Kidney (tissue), 13 donors: ENCODE measurements at regions not wholly inside any gene's neighbourhood (a gene's known extent, or its start where the extent isn't known, plus 50 kb on each side); places are given as distances from the start of the nearest gene placed in this dataset.

Experiments used
- DNase-seq, 5 donors: peaks; one replicate each; pipeline ENCODE4 v3.0.0-alpha.2; 2013 to 2020
- FAIRE-seq: peaks from 2 replicates; lab custom pipeline; 2012; peaks lifted over from hg19 to GRCh38; lab: Jason Lieb, UNC
- H3K27ac ChIP-seq, 2 donors: one replicate each; pipeline ENCODE4 v1.7.0; 2013; ENCODE audit warnings: low read depth in 2 of 2, low read length in 2 of 2, inconsistent platforms in 1 of 2
- H3K27me3 ChIP-seq: one replicate; pipeline ENCODE4 v1.7.1; 2013; ENCODE audit warnings: low read length, inconsistent platforms; ENCODE audit not compliant: control insufficient read depth, insufficient read depth
- H3K36me3 ChIP-seq, 3 donors: one replicate each; pipeline versions ENCODE4 v1.7.0 to v1.7.1; 2013; ENCODE audit warnings: low read length in 3 of 3, control low read depth in 1 of 3, inconsistent platforms in 1 of 3; ENCODE audit not compliant: insufficient read depth in 3 of 3, control insufficient read depth in 2 of 3
- H3K4me1 ChIP-seq, 3 donors: one replicate each; pipeline versions ENCODE4 v1.7.0 to v1.7.1; 2013; ENCODE audit warnings: low read length in 3 of 3, inconsistent platforms in 1 of 3, low read depth in 1 of 3; ENCODE audit not compliant: control insufficient read depth in 2 of 3, insufficient read depth in 2 of 3
- H3K4me3 ChIP-seq, 3 donors: one replicate each; pipeline versions ENCODE4 v1.7.0 to v1.8.1; 2013; ENCODE audit warnings: low read length in 3 of 3, control low read depth in 1 of 3, inconsistent platforms in 1 of 3
- H3K9ac ChIP-seq, 3 donors: one replicate each; pipeline versions ENCODE4 v1.7.0 to v1.7.1; 2013; ENCODE audit warnings: low read length in 3 of 3, control low read depth in 1 of 3, inconsistent platforms in 1 of 3
- H3K9me3 ChIP-seq, 3 donors: one replicate each; pipeline versions ENCODE4 v1.7.0 to v1.7.1; 2013; ENCODE audit warnings: low read length in 3 of 3, control low read depth in 1 of 3, inconsistent platforms in 1 of 3; ENCODE audit not compliant: control insufficient read depth in 2 of 3, insufficient read depth in 1 of 3
- CTCF ChIP-seq: IDR thresholded peaks from 3 replicates; pipeline ENCODE4 v1.5.1; 2012; ENCODE audit warnings: mild to moderate bottlenecking, moderate library complexity, borderline replicate concordance; ENCODE audit not compliant: insufficient read depth; ENCODE audit errors: extremely low read depth
- intact Hi-C: fragments of 100-400 bp; cut with DNase I; formaldehyde crosslinking; loops from one replicate; pipeline ENCODE4 v1.11.1; 2022
- donor health status: control.
- donor health status: control.
- donor health status: control.
- donor health status: control.
- donor health status: control.
- donor health status: DM: yes; HTN: yes; CAD: no.
- donor health status: Normal renal cell carcinoma (clear cell type).

- H3K4me1 ChIP-seq = no peaks in the 10 kb centered on the region
- no peaks in the 10 kb centered on the region for H3K9me3 ChIP-seq
- DNase-seq (no peak), FAIRE-seq (no peak)
- no peak overlapping the region for H3K27ac ChIP-seq
- H3K9ac ChIP-seq = no peak overlapping the region
- TF ChIP-seq CTCF = no peak
- H3K36me3 ChIP-seq = no peaks in the 10 kb centered on the region
- no peaks in the 10 kb centered on the region for H3K27me3 ChIP-seq
- intact Hi-C loops = no loop called here
- H3K4me3 ChIP-seq = no peak overlapping the region
Observed at GRCh38 chr17:73909186-73909585, 264.9 kb upstream of the SDK2 start.

- no peaks in the 10 kb centered on the region for H3K9me3 ChIP-seq
- H3K4me3 ChIP-seq = no peak overlapping the region
- TF ChIP-seq CTCF = no peak
- H3K9ac ChIP-seq = no peak overlapping the region
- DNase-seq (no peak), FAIRE-seq (no peak)
- intact Hi-C loops = no loop called here
- H3K36me3 ChIP-seq = no peaks in the 10 kb centered on the region
- no peaks in the 10 kb centered on the region for H3K27me3 ChIP-seq
- H3K27ac ChIP-seq = no peak overlapping the region
- H3K4me1 ChIP-seq = no peaks in the 10 kb centered on the region
Observed at GRCh38 chr17:73910206-73910605, 266.0 kb upstream of the SDK2 start.

- DNase-seq = no peak
Observed at GRCh38 chr17:73910821-73911515, 266.7 kb upstream of the SDK2 start.

More at GRCh38 chr17:73910821-73911515, 266.7 kb upstream of the SDK2 start:
- Histone ChIP-seq H3K36me3 (no peaks in the 10 kb centered on the region), H3K9me3 (no peaks in the 10 kb centered on the region), H3K4me1 (no peaks in the 10 kb centered on the region), H3K27me3 (no peaks in the 10 kb centered on the region), H3K27ac (no peak overlapping the region), H3K4me3 (no peak overlapping the region), H3K9ac (no peak overlapping the region)
- intact Hi-C loops = no loop called here
- no peak for FAIRE-seq
- no peak for TF ChIP-seq CTCF
